Muscle of arm (tissue), 1 donor: ENCODE measurements at regions not wholly inside any gene's neighbourhood (a gene's known extent, or its start where the extent isn't known, plus 50 kb on each side); places are given as distances from the start of the nearest gene placed in this dataset.

Experiments used
- DNase-seq: peaks from one replicate; pipeline ENCODE4 v3.0.0-alpha.2; 2013

- no peak for DNase-seq
Observed at GRCh38 chr4:183848805-183849204, 56.3 kb upstream of the STOX2 start.

DNA sequence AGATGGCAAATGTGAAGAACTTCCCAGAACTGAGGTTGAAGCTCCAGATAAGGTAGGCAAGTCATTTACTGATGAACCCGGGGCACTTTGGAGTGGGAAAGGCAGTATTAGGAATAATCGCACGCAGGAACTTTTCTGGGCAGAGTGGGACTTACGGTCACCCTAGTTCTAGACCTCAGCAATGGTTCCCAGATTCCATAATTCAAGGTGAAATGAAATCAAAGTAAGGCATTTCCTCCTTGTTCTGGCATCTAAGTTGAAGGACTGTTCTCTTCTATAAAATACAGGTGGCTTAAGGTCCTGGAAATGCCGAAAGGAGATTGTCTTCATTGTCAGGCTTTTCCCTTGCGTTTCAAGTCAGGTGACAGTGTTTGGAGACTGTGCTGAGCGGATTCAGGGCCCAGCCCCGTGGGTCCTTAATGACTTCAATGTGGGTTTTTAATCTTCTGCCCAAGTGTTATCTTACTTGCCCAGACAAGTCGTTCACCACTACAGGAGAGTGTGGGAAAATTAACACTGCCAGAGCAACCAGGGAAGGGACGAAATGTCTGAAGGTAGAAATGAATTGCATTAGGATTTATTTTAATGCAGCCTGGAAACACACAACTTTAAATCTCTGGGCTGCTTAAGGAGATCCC lies 52.1 kb upstream of the STOX2 start:
- DNase-seq: no peak

DNA sequence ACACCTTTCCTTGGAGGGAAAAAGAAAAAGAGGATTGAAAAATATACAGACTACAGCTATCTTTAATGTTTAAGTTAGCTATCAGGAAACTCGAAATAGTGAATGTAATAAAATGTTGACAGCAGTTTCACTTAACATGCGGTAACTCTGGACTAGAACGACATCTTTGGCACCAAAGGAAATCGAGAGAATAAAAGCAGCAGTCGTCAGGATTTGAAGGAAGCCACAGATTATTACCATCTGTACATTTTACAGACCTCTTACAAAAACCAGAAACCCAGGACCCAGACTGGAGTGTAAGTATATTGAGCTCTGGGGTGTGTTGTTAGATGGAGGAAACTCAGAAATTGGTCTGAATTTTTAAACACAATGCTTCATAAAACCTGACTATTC lies 51.6 kb upstream of the STOX2 start:
- peak; percentile 31 for DNase-seq
